SIG-M5 (cell line): ENCODE measurements at regions not wholly inside any gene's neighbourhood (a gene's known extent, or its start where the extent isn't known, plus 50 kb on each side); places are given as distances from the start of the nearest gene placed in this dataset.
"Not testable (repeated sequence)": the region's sequence is repeated elsewhere in the genome, so short reads cannot be mapped to it uniquely, and the experiment has no call there.

ENCODE experiments used
- DNase-seq: peaks from one replicate; lab custom pipeline; 2025; lab: John Stamatoyannopoulos, UW

DNA sequence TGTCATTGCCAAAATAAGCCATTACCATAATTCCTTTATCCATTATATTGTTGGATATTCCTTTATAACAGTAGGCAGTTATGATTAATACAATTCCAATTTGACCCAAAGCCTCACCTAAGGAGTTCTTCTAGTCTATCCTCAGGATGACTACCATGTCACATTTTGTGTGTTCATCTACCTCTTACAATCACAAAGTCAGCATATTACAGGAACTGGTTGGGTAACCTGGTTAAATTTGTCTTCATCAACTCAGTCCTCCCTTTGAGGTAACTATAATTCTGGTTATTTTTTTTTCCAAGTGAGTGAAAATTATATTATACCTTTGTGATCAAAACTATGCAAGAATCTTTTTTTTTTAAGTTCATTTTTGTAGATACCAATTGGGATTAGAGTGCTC, 540.5 kb downstream of the BTBD3 start:
- DNase-seq = no peak

DNA sequence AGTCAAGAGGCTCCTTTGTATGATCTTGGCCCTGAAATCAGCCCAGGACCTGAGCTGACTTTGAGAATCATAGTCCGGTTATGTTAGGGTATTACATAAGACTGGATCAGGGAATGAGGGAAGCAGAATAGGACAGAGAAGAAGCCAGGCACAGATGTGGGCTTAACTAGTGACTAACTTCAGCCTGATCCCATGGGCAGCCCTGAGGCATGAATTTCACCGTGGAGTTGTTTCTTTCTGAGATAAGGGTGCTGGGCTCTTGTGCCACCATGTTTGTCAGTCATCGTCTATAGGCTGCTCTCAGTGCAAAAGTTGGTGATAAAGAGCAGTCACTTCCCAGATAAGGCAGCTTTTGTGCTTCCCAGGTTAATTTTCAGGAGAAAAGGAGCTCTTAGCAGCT, 544.7 kb upstream of the SPTLC3 start:
- DNase-seq = no peak

DNA sequence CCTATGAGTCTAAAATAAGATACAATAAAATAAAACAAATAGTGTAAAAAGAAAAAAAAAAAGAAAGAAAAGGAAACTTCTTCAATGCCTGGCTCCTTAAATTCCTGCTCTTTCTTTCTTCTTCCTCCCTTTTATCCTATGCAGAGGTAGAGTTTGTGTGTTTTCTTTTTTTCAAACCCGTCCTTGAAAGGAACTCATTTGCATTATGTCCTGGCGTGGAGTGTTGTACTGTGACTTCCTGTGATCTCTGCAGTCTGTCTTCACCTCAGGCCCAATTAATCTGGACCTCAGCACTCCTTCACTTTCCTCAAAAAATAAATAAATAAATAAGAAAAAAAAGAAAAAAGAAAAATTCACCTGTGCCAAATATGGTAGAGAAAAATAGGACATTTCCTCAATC, 541.9 kb upstream of the SPTLC3 start:
- no peak for DNase-seq

DNA sequence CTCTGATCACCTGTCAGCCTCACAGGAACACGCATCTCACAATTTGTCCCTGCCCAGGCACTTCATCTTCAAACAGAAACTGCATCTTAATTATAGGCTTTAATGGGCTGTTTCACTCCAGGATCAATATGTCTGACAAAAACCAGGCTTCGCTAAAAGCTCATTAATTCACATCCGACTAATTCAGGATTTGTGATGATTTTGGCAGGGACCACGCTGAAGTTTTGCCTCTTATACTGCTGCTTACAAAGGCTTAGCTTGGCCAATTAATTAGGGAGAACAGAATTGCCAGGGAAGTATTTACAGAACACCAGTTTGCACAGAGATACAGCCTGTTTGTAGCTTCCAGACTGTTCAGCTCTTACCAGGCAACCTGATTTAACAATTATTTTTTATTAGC, 541.0 kb upstream of the SPTLC3 start:
- no peak for DNase-seq

DNA sequence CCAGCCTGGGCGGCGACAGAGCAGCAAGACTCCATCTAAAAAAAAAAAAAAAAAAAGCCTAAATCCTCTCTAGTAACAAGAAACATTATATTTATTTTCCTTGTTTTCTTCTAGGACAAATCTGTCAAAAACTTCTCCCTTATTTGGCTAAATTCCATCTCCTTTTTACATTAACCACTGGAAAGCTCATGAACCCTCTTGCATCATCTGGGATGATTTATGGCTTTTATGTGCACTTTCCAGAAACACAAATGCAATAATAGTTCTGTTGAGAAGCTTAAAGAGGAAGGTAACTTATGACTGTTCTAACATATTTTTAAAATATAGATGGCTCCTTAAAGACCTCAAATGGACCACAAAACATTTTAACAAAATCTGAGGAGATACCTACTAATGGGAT, 526.1 kb upstream of the SPTLC3 start:
- DNase-seq = no peak

DNA sequence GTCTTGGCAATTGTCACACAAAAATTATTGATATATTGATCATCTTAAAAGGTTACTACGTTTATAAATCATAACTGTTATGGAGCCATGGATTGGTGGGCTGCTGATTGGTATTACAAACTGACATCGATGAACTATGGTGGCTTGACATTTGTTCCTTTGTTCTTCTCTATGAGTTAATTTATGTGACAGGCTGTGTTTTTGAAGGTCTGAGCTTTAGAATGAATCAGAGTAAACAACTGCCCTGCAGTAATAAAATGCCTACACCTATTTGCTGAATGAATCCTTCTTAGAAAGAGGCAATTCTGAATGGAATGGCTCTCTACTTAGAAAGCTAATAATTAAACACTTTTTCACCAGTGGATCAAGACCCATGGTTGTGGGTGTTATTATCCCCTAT, 506.3 kb upstream of the SPTLC3 start:
- no peak for DNase-seq

DNA sequence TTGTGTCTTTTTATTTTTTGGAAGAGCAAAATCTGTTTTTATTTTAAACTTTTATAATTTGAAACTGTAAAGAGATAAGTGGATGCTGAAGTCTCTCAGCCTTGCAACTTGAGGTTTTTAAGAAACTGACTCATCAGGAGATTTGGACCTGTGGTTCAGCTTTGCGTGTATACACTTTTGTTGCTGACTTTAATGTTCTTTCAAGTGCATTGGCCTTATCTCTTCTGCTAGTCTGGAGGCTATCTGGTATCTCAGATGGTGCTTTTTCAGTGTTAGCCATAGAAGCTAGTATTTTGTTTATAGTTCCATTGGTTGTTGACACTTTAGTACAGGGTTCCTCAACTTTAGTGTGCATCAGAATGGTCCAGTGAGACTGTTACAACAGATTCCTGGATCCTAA, 504.0 kb upstream of the SPTLC3 start:
- no peak for DNase-seq

GRCh38 chr20:12511499-12511898, 497.3 kb upstream of the SPTLC3 start:
- no peak for DNase-seq

- DNase-seq = no peak
Observed at GRCh38 chr20:12512755-12513154, 496.0 kb upstream of the SPTLC3 start.

- no peak for DNase-seq
Observed at GRCh38 chr20:12528104-12528503, 480.7 kb upstream of the SPTLC3 start.

GRCh38 chr20:12528591-12529041, 480.2 kb upstream of the SPTLC3 start:
- DNase-seq = no peak

GRCh38 chr20:12531626-12532025, 477.1 kb upstream of the SPTLC3 start:
- DNase-seq = no peak

DNA sequence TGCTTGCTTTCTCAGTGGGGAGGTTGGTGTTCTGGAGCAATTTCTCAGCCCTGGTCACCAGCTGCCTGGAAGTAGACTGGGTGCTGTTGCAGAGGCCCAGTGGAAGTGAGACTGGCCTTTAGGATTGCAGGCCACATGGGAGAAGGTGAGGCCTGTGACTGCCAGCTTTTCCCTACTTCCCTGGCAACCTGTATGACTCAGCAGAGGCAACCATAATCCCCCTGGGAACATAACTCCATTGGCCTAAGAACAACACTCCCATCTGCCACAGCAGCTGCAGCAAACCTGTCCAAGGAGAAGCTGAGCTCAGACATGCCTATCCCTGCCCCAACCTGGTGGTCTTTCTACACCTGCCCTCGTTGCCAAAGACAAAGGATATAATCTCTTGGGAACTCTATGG, 473.5 kb upstream of the SPTLC3 start:
- no peak for DNase-seq

- no peak for DNase-seq
Observed at GRCh38 chr20:12535770-12536169, 473.0 kb upstream of the SPTLC3 start.

- DNase-seq = no peak
Observed at GRCh38 chr20:12554426-12554825, 454.3 kb upstream of the SPTLC3 start.

DNA sequence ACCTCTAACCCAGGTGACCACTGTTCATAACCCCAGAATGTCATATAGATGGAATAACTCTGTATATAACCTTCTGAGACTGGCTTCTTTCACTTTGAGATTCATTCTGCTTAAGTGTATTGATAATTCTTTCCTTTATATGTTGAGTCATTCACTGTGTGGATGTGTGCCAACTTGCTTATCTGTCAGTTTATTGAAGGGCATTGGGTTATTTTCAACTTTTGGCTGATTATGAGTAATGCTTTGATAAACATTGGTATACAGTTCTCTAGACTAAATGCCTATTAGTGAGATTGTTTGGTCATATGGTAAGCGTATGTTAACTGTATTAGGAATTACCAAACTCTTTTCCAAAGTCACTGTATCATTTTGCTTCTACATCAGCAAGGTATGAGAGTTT, 453.4 kb upstream of the SPTLC3 start:
- DNase-seq = no peak

DNA sequence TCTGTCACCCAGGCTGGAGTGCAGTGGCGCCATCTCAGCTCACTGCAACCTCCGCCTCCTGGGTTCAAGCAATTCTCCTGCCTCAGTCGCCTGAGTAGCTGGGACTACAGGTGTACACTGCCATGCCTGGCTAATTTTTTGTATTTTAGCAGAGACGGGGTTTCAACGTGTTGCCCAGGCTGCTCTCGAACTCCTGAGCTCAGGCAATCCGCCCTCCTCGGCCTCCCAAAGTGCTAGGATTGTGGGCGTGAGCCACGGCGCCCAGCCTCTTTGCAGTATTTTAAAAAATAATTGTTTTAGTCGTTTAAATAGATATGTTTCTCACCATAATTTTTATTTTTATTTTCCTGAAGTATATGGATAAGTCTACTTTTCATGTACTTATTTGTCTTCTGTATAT, 452.9 kb upstream of the SPTLC3 start:
- not testable (repeated sequence) for DNase-seq

DNA sequence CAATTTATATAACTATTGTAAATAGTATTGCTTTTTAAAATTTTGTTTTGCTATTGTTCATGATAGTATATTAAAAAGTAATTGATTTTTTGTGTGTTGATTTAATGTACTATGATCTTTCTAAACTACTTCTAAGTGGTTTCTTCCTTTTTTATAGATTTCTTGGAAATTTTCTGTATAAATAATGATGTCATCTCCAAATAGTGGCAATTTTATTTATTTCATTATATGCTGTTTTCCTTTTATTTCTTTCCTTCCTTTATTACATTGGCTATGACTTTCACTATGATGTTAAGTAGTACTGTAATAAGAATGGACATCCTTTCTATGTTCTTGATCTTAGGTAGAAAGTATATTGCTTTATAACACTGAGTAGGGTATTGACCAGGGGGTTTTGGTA, 451.5 kb upstream of the SPTLC3 start:
- no peak for DNase-seq

DNA sequence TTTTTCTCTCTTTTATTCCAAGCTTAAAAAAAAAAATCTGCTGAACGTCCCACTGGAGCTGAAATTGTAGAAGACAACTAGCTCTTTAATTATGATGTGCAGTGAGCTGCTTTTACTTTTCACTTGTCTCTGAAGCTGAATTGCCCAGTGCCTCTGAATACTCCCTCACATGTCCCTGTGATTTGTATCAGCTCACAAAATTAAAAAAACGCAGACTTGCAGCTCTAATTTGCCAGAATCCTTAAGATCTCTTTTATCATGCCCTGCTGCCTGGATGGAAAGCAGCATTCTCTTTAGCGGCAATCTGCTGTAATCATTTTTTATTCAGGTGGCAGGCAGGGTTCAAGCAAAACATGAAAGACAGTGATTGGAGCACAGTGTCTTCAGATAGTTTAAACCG, 443.8 kb upstream of the SPTLC3 start:
- no peak for DNase-seq

GRCh38 chr20:12566596-12566995, 442.2 kb upstream of the SPTLC3 start:
- DNase-seq = no peak

DNA sequence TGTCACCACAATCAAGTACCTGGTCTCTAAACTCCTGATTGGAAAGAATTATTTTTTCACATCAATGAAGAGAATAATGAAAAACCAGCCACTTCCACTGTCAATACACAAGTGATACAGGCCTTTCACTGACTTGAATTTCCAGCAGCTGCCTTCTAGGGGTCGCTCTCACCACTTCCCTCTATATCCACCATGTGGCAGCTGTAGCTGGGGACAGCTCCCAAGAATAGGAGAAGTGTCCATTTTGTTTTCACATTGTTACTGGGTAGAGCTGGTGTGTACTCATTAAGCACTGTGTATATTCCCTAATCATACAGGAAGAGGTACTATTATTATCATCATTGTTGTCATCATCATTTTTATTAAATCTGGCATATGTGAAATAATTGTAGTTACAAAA, 438.4 kb upstream of the SPTLC3 start:
- no peak for DNase-seq

DNA sequence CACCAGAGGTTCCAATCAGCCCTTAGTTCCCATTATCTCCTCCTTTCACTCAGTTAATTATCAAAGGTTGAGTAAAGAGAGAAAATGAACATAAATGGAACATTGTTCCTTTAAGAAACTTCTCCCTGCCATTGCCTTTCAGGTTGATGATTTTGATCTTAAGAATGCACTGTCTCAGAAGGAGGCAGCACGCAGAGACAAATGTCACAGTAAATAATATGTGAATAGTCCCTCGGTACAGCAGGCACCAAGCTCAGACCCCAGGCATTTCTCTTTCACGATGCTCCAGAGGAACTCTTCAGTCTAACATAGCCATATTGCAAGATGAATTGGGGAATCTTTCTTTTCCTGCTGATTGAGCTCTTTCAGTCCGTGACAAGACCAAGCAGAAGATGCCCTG, 435.3 kb upstream of the SPTLC3 start:
- no peak for DNase-seq

GRCh38 chr20:12575352-12576095, 433.2 kb upstream of the SPTLC3 start:
- DNase-seq = no peak

DNA sequence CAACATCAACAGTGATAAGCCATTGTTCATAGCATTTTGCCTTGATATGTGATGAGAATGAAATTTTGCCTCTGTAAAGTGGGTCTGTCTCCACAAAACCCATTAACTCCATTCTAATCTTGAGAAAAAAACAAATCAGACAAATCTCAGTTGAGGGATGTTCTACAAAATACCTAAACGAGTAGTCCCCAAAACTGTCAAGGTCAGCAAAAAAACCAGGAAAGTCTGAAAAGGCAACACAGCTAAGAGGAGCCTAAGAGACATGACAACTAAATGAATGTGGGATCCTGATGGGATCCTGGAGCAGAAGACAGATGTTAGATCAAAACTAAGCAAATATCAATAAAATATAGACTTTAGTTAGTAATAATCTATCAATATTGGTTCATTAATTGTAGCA, 431.6 kb upstream of the SPTLC3 start:
- no peak for DNase-seq
